Progenitor cell of endocrine pancreas (in vitro differentiated cells): ENCODE measurements at regions not wholly inside any gene's neighbourhood (a gene's known extent, or its start where the extent isn't known, plus 50 kb on each side); places are given as distances from the start of the nearest gene placed in this dataset.
A peak's percentile ranks its signal among the peaks of the same experiment; 100 is the strongest.

Source experiments
- DNase-seq: peaks from one replicate; pipeline ENCODE4 v3.0.0; 2021; ENCODE audit warnings: low spot score; ENCODE audit not compliant: unreplicated experiment
- H3K27ac Mint-ChIP-seq: 2 replicates; pipeline ENCODE4 v1.8.0; 2021; ENCODE audit warnings: mild to moderate bottlenecking, moderate library complexity, mixed read lengths
- H3K27me3 Mint-ChIP-seq: 2 replicates; pipeline ENCODE4 v1.8.0; 2021; ENCODE audit warnings: mixed read lengths
- H3K36me3 Mint-ChIP-seq: 2 replicates; pipeline ENCODE4 v1.8.0; 2022; ENCODE audit warnings: mixed read lengths; ENCODE audit not compliant: insufficient read depth
- H3K4me1 Mint-ChIP-seq: 2 replicates; pipeline ENCODE4 v1.8.0; 2021; ENCODE audit warnings: low read depth, mixed read lengths
- H3K4me3 Mint-ChIP-seq: 2 replicates; pipeline ENCODE4 v1.8.0; 2021; ENCODE audit warnings: low read depth, mild to moderate bottlenecking, moderate library complexity, mixed read lengths
- H3K9me3 Mint-ChIP-seq: 2 replicates; pipeline ENCODE4 v1.8.0; 2021; ENCODE audit warnings: low read depth, mixed read lengths
- CTCF ChIP-seq: fragments of 200-600 bp; sonication (generic); IDR thresholded peaks from one replicate; pipeline ENCODE4 v1.5.0; 2021; ENCODE audit warnings: antibody characterized with exemption, mild to moderate bottlenecking; ENCODE audit not compliant: unreplicated experiment

- Mint-ChIP-seq H3K4me3 (no peak overlapping the region), H3K36me3 (peaks cover 10% of the 10 kb centered on the region), H3K27ac (no peak overlapping the region), H3K4me1 (no peaks in the 10 kb centered on the region), H3K27me3 (no peaks in the 10 kb centered on the region), H3K9me3 (peaks cover 38% of the 10 kb centered on the region)
- no peak for DNase-seq
- TF ChIP-seq CTCF: no peak
These were observed 201.8 kb upstream of the ARID1B start for GRCh38 chr6:156575361-156575760.

- Mint-ChIP-seq H3K4me1 (peaks cover 3% of the 10 kb centered on the region), H3K27me3 (peaks cover 4% of the 10 kb centered on the region), H3K9me3 (peaks cover 5% of the 10 kb centered on the region), H3K4me3 (no peak overlapping the region), H3K36me3 (no peaks in the 10 kb centered on the region), H3K27ac (no peak overlapping the region)
- no peak for DNase-seq
- TF ChIP-seq CTCF: no peak
These were observed 212.4 kb upstream of the ARID1B start for GRCh38 chr6:156564807-156565149.

- Mint-ChIP-seq H3K9me3 (peaks cover 7% of the 10 kb centered on the region), H3K27ac (no peak overlapping the region), H3K27me3 (peaks cover 4% of the 10 kb centered on the region), H3K36me3 (no peaks in the 10 kb centered on the region), H3K4me1 (peaks cover 4% of the 10 kb centered on the region), H3K4me3 (no peak overlapping the region)
- peak; percentile 70 for DNase-seq
- TF ChIP-seq CTCF: peak; percentile 94
These were observed 212.9 kb upstream of the ARID1B start for GRCh38 chr6:156564127-156564806.

GRCh38 chr6:156563714-156564113 is 213.5 kb upstream of the ARID1B start:
- Mint-ChIP-seq H3K27ac (no peak overlapping the region), H3K4me1 (peaks cover 5% of the 10 kb centered on the region), H3K9me3 (peaks cover 7% of the 10 kb centered on the region), H3K4me3 (no peak overlapping the region), H3K36me3 (no peaks in the 10 kb centered on the region), H3K27me3 (peaks cover 4% of the 10 kb centered on the region)
- DNase-seq: no peak
- TF ChIP-seq CTCF: no peak

GRCh38 chr6:156562636-156563035 is 214.5 kb upstream of the ARID1B start:
- Mint-ChIP-seq H3K27ac (no peak overlapping the region), H3K36me3 (no peaks in the 10 kb centered on the region), H3K27me3 (peaks cover 4% of the 10 kb centered on the region), H3K4me1 (peaks cover 8% of the 10 kb centered on the region), H3K9me3 (peaks cover 7% of the 10 kb centered on the region), H3K4me3 (no peak overlapping the region)
- no peak for DNase-seq
- no peak for TF ChIP-seq CTCF
